ENCODE measurements at regions not wholly inside any gene's neighbourhood (a gene's known extent, or its start where the extent isn't known, plus 50 kb on each side); places are given as distances from the start of the nearest gene placed in this dataset.

DNA sequence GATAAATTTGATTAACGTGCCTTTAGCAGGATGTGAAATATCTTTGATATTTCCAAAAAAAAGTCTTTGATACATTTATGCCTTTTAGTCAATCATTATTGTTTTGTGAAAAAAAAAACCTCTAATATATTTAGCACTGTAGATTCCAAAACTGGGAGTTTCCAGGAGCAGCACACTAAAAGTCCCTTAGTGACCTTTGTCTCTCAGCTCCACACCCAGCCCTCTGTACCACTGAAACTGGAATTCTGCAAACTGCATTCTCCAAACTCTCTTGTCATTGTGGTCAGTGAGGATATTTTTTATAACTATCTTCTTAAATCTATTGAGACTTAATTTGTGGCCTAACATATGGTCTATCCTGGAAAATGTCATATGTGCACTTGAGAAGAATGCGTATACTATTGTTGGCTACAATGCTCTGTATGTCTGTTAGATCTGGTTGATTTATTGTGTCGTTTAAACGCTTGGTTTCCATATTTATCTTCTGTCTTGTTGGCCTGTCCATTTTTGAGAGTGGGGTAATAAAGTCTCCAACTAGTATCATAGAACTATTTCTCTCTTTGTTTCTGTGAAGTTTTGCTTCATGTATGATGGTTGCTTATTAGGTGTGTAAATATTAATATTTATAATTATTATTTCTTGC lies 73.2 kb upstream of the CNKSR3 start:
- TF ChIP-seq CTCF (IDR thresholded peaks at IDR 0.05 in 2 of 3, conservative IDR thresholded peaks at IDR 0.05 in 1 of 3; ENCODE audit: borderline replicate concordance in 1 of 3, insufficient read depth in 1 of 3, low read depth in 2 of 3, low read length in 2 of 3) (no peak), SP1 (IDR thresholded peaks at IDR 0.05; ENCODE audit: low read depth) (no peak), SIN3A (IDR thresholded peaks at IDR 0.05; ENCODE audit: low read depth) (no peak), EGR1 (IDR thresholded peaks at IDR 0.05; ENCODE audit: low read depth) (no peak), CEBPB (IDR thresholded peaks at IDR 0.05; ENCODE audit: low read depth) (no peak), POLR2AphosphoS5 (IDR thresholded peaks at IDR 0.05; ENCODE audit: low read depth, low read length) (no peak), TCF7L2 (IDR thresholded peaks at IDR 0.05; ENCODE audit: borderline replicate concordance, extremely low read depth, insufficient read depth, insufficient read length) (no peak)
